Fibroblast of lung (primary cell): ENCODE measurements at regions not wholly inside any gene's neighbourhood (a gene's known extent, or its start where the extent isn't known, plus 50 kb on each side); places are given as distances from the start of the nearest gene placed in this dataset.

Source experiments
- EZH2 ChIP-seq: IDR thresholded peaks from 2 replicates; pipeline ENCODE4 v1.5.1; 2012; ENCODE audit warnings: low read length, control low read depth, mild to moderate bottlenecking; ENCODE audit errors: missing control alignments
- TF ChIP-seq, protein P1 (sequence below), 2 donors: IDR thresholded peaks in 1 of 2; conservative IDR thresholded peaks in 1 of 2; 1 replicate in 1 of 2; 2 replicates in 1 of 2; pipeline ENCODE4 v1.5.1; 2011 to 2012; ENCODE audit warnings: low read length in 2 of 2, control low read depth in 1 of 2, inconsistent platforms in 1 of 2, low read depth in 1 of 2, mild to moderate bottlenecking in 1 of 2

- no peak for TF ChIP-seq EZH2
- TF ChIP-seq, protein P1, sequence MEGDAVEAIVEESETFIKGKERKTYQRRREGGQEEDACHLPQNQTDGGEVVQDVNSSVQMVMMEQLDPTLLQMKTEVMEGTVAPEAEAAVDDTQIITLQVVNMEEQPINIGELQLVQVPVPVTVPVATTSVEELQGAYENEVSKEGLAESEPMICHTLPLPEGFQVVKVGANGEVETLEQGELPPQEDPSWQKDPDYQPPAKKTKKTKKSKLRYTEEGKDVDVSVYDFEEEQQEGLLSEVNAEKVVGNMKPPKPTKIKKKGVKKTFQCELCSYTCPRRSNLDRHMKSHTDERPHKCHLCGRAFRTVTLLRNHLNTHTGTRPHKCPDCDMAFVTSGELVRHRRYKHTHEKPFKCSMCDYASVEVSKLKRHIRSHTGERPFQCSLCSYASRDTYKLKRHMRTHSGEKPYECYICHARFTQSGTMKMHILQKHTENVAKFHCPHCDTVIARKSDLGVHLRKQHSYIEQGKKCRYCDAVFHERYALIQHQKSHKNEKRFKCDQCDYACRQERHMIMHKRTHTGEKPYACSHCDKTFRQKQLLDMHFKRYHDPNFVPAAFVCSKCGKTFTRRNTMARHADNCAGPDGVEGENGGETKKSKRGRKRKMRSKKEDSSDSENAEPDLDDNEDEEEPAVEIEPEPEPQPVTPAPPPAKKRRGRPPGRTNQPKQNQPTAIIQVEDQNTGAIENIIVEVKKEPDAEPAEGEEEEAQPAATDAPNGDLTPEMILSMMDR (conservative IDR thresholded peaks at IDR 0.05 in 1 of 2, IDR thresholded peaks at IDR 0.05 in 1 of 2; ENCODE audit: low read depth in 1 of 2, low read length in 2 of 2) = no peak
These were observed 984.8 kb upstream of the MIR17HG start for GRCh38 chr13:90362707-90363106.
